HG02759 (cell line): ENCODE measurements at regions not wholly inside any gene's neighbourhood (a gene's known extent, or its start where the extent isn't known, plus 50 kb on each side); places are given as distances from the start of the nearest gene placed in this dataset.
"Not testable (repeated sequence)": the region's sequence is repeated elsewhere in the genome, so short reads cannot be mapped to it uniquely, and the experiment has no call there.

Experiments used
- ATAC-seq: cut with Tn5 transposase; IDR thresholded peaks from one replicate; pipeline ENCODE4 v1.9.1; 2021; ENCODE audit warnings: mild to moderate bottlenecking, moderate library complexity; ENCODE audit not compliant: unreplicated experiment

GRCh38 chr2:236767941-236768340 is 198.3 kb downstream of the ACKR3 start:
- ATAC-seq: no peak

GRCh38 chr2:236768393-236769140 is 198.9 kb downstream of the ACKR3 start:
- no peak for ATAC-seq

GRCh38 chr2:236769981-236770671 is 200.5 kb downstream of the ACKR3 start:
- no peak for ATAC-seq

DNA sequence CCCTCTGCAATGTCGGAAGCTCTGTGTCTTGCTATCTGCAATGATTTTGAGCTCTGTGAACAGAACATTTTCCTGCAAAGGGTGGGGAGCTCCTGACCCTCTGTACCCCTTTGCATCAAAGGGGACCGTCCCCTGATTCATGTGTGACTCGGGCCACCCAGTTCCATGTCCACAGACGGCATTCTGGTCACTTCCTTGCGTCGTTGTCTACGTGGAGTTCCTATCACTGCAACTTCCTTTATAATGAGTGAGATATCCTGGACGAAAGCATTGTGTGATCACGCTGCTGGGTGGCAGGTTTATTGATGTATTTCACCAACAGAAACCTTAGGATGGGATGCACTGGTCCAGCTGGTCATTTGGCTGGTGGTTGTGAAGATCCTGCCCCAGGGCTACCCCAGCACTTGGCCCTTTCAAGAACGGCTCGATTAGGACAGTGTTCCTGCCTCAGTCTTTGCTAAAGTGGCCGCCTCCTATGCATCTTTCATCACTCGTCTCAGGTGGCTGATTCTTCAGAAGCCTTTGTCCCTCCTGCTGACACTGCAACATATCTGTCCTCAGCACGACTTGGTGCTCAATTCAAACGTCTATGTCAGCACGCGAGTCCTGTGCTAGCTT is 202.7 kb downstream of the ACKR3 start:
- ATAC-seq: no peak

GRCh38 chr2:236773206-236773605 is 203.6 kb downstream of the ACKR3 start:
- no peak for ATAC-seq

- ATAC-seq: no peak
Observed at GRCh38 chr2:236774171-236774570, 204.5 kb downstream of the ACKR3 start.

DNA sequence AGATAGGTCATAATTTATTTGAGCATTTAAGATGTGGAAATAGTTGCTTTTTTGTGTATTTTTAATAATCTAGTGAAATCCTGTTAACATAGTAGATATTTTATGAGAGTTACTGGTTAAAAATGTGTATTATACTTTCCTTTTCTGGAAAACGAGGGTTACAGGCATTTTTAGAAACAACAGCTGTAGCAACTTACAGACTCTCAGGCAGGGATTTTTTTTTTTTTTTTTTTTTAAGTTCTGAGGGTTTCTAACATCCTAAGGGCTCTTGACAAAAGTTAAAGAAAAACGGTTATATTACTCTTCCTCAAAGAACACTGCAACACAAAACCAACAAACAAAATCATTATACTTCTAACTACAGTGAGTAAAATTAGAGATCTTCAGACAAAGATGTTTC is 205.9 kb downstream of the ACKR3 start:
- ATAC-seq: no peak

DNA sequence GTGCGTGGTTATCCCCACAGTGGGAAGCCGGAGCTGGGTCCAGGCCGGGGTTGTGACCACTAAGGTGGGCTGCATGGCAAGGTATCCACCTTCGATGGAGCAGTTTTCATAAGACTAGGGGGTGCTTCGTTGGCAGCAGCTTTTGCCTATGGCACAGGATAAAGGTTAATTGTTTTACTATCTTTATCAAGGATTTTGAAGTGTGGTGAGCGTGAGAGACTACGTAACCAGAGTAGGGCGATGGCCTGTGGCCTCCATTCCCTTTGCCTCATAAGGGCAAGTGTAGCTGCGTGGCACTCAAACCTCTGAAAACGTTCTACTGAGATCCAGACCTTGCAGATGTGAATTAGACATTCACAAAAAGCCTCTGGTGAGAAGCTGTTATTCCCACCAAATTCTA is 206.6 kb downstream of the ACKR3 start:
- no peak for ATAC-seq

DNA sequence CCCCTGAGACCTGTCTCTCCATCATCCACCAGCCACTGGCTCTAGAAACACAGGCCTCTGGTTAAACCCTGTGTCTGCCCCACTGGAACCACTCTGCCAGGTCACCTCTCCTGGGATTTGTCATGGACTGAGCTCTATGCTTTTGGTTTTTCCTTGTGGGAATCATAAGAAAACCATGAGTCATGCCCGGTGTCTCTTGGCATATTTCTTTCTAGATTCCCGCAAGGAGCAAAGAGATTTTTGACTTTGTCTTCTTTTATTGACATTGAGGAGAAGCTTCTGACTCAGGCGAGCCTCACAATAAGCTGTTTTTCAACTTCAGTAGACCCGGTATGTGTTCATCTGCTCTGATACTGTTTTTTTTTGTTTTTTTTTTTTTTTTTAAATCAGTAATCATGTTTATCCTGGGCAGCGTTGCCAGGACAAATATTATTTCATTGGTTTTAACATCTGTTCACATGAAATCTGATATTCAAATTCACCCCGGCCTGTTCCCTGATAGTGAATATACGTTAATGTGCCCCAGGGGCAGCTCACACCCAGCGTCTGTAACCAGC is 207.1 kb downstream of the ACKR3 start:
- no peak for ATAC-seq

DNA sequence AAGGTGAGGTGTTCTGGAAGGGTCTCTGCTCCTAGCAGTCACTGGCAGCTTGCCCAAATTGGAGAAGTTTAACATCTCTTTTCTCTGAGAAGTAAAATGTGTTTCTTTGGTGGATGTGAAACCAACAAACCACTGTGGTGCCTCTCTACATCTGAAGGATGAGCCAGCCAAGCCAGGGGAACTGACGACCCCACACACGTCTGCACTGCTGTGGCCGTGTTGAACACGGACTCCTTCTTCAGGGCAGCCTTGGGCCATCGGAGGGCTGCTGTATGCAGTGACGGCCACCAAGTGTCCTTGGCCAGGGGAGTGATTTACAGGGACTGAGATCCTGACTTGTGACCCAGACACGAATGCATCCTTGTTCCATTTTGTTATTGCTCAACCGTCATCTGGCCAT is 207.8 kb downstream of the ACKR3 start:
- ATAC-seq: no peak

GRCh38 chr2:236781933-236782816 is 212.6 kb downstream of the ACKR3 start:
- ATAC-seq: no peak

DNA sequence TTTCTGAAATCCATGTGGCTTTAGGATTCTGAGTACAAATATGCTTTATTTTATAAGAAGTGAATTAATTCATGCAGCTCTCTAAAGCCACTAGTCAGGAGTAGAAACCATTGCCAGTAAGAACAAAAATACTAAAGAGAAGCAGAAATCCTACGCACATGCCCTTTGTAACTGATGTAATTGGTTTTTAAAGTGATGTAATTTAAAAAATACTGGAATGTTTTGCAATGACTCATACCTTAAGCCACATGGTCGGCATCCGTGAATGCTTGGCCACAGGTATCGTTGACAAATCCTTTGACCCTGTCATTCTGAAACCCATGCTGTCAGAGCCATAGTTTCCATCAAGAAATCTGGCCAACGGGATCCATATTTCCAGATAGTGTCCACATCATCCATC is 213.3 kb downstream of the ACKR3 start:
- no peak for ATAC-seq

GRCh38 chr2:236783417-236784020 is 213.9 kb downstream of the ACKR3 start:
- ATAC-seq: no peak

- ATAC-seq: no peak
Observed at GRCh38 chr2:236785611-236786057, 216.0 kb downstream of the ACKR3 start.

GRCh38 chr2:236786751-236787150 is 217.1 kb downstream of the ACKR3 start:
- no peak for ATAC-seq

GRCh38 chr2:236787376-236787775 is 217.8 kb downstream of the ACKR3 start:
- not testable (repeated sequence) for ATAC-seq

GRCh38 chr2:236787885-236788284 is 218.3 kb downstream of the ACKR3 start:
- ATAC-seq: no peak

GRCh38 chr2:236790963-236791362 is 221.3 kb downstream of the ACKR3 start:
- ATAC-seq: no peak

- ATAC-seq: no peak
Observed at GRCh38 chr2:236793023-236794011, 223.7 kb downstream of the ACKR3 start.
